ENCODE measurements at regions not wholly inside any gene's neighbourhood (a gene's known extent, or its start where the extent isn't known, plus 50 kb on each side); places are given as distances from the start of the nearest gene placed in this dataset.

GRCh38 chr6:156351346-156351966 lies 425.7 kb upstream of the ARID1B start:
- H3K27me3 ChIP-seq (ENCODE audit: control insufficient read depth, insufficient read depth, low read length): no peaks in the 10 kb centered on the region; the same call in 1 of the 2 replicates
- dilution Hi-C loops (cut with HindIII; ENCODE audit: low sequenced_read_pairs, unreplicated experiment): no loop called here
- DNase-seq: no peak
- H3K9me3 ChIP-seq (ENCODE audit: control insufficient read depth, insufficient read depth, low read length): no peaks in the 10 kb centered on the region
- no peak overlapping the region for H3K18ac ChIP-seq (ENCODE audit: low read depth, low read length)
- no peak overlapping the region for H2BK15ac ChIP-seq (ENCODE audit: low read depth, low read length)
- POLR2A ChIA-PET (ENCODE audit: unreplicated experiment): no interaction called here
- H2BK120ac ChIP-seq (ENCODE audit: low read depth, low read length): no peak overlapping the region
- no peak overlapping the region for H2AK5ac ChIP-seq (ENCODE audit: low read depth, low read length)
- no peaks in the 10 kb centered on the region for H3K36me3 ChIP-seq (ENCODE audit: control insufficient read depth, insufficient read depth, low read length)
- intact Hi-C loops (cut with micrococcal nuclease): no loop called here
- no peak overlapping the region for H3K9ac ChIP-seq (ENCODE audit: low read depth, low read length)
- no peak overlapping the region for H3K56ac ChIP-seq (ENCODE audit: extremely low read depth, insufficient read depth, low read length)
- H2AK9ac ChIP-seq (replicated peaks; ENCODE audit: low read depth, low read length, poor library complexity): no peak overlapping the region
- no peak overlapping the region for H2AFZ ChIP-seq (replicated peaks; ENCODE audit: low read length, poor library complexity)
- no peak overlapping the region for H3K27ac ChIP-seq (ENCODE audit: insufficient read depth, low read length)
- in situ Hi-C loops (cut with MboI; ENCODE audit: low sequenced_read_pairs): no loop called here
- H3K23ac ChIP-seq (ENCODE audit: low read depth, low read length): no peak overlapping the region
- no peaks in the 10 kb centered on the region for H4K20me1 ChIP-seq (ENCODE audit: insufficient read depth, low read length)
- no peaks in the 10 kb centered on the region for H3K9me1 ChIP-seq (ENCODE audit: insufficient read depth, low read length)
- WGBS, 2 experiments (ENCODE audit: extremely low coverage in 2 of 2, insufficient read length in 1 of 2): 78% methylated on average over 3 of the region's 6 CpGs; no CpG with 5 or more reads in 1 of the 2 experiments
- BruUV-seq (replicated peaks): no TSS peak
- H3K14ac ChIP-seq (replicated peaks; ENCODE audit: low read depth, low read length): no peak overlapping the region
- ATAC-seq (ENCODE audit: low read depth): no peak
- no peak overlapping the region for H3K4me3 ChIP-seq (ENCODE audit: insufficient read depth, low read depth, low read length)
- H3K4me2 ChIP-seq (ENCODE audit: low read depth, low read length): no peak overlapping the region
- TF ChIP-seq CTCF (conservative IDR thresholded peaks at IDR 0.05; ENCODE audit: low read depth, low read length) (no peak), FOS (IDR thresholded peaks at IDR 0.05; ENCODE audit: low read depth, low read length) (no peak), MAZ (IDR thresholded peaks at IDR 0.05; ENCODE audit: borderline replicate concordance, low read depth, low read length) (no peak), MXI1 (IDR thresholded peaks at IDR 0.05; ENCODE audit: borderline replicate concordance, low read depth, low read length) (no peak)
- H2BK5ac ChIP-seq (ENCODE audit: low read depth, low read length, poor library complexity, severe bottlenecking): no peak overlapping the region
- no peak overlapping the region for H4K5ac ChIP-seq (ENCODE audit: low read depth, low read length)
- CTCF ChIA-PET: interaction anchor here (0.5 kb wide), 1 partner anchor 35 kb away, joined by 3 read pairs; no protein-coding TSS in a partner anchor
- no peak overlapping the region for H3K4ac ChIP-seq (ENCODE audit: low read depth, low read length)
- no peak overlapping the region for H4K8ac ChIP-seq (ENCODE audit: low read depth in 2 of 2, low read length in 2 of 2)
- peaks cover 2% of the 10 kb centered on the region for H3K4me1 ChIP-seq (ENCODE audit: control insufficient read depth, insufficient read depth, low read length)
- H4K91ac ChIP-seq (ENCODE audit: insufficient read depth, low read depth, low read length): no peak overlapping the region
- no peaks in the 10 kb centered on the region for H3K79me1 ChIP-seq (ENCODE audit: low read depth in 1 of 2, low read length in 2 of 2)
- H2BK20ac ChIP-seq (ENCODE audit: low read depth, low read length): no peak overlapping the region
